Trophoblast cell (in vitro differentiated cells and primary cell): ENCODE measurements at regions not wholly inside any gene's neighbourhood (a gene's known extent, or its start where the extent isn't known, plus 50 kb on each side); places are given as distances from the start of the nearest gene placed in this dataset.

Source experiments
- DNase-seq, 2 donors: peaks; one replicate each; pipeline ENCODE4 v3.0.0-alpha.2; 2016
- H2AFZ ChIP-seq: 2 replicates; pipeline ENCODE4 v1.6.1; 2013; ENCODE audit warnings: low read length, moderate library complexity, mild to moderate bottlenecking; ENCODE audit not compliant: insufficient read depth, poor library complexity
- H2AK5ac ChIP-seq: 2 replicates; pipeline ENCODE4 v1.6.1; 2013; ENCODE audit warnings: mild to moderate bottlenecking, low read length
- H2BK120ac ChIP-seq: 2 replicates; pipeline ENCODE4 v1.6.1; 2013; ENCODE audit warnings: low read length, mild to moderate bottlenecking, moderate library complexity; ENCODE audit not compliant: insufficient read depth, poor library complexity
- H2BK12ac ChIP-seq: 2 replicates; pipeline ENCODE4 v1.6.1; 2013; ENCODE audit warnings: mild to moderate bottlenecking, low read length, moderate library complexity
- H2BK5ac ChIP-seq: 2 replicates; pipeline ENCODE4 v1.6.1; 2013; ENCODE audit warnings: low read length, low read depth, moderate library complexity, mild to moderate bottlenecking; ENCODE audit not compliant: poor library complexity
- H3K14ac ChIP-seq: 2 replicates; pipeline ENCODE4 v1.6.1; 2013; ENCODE audit warnings: mild to moderate bottlenecking, low read length
- H3K18ac ChIP-seq: 2 replicates; pipeline ENCODE4 v1.6.1; 2013; ENCODE audit warnings: mild to moderate bottlenecking, low read length
- H3K23ac ChIP-seq: 2 replicates; pipeline ENCODE4 v1.6.1; 2013; ENCODE audit warnings: low read length
- H3K27ac ChIP-seq: 2 replicates; pipeline ENCODE4 v1.5.1; 2013; ENCODE audit warnings: low read depth, mild to moderate bottlenecking, inconsistent platforms, low read length, moderate library complexity
- H3K27me3 ChIP-seq: 2 replicates; pipeline ENCODE4 v1.6.1; 2013; ENCODE audit warnings: inconsistent platforms, mild to moderate bottlenecking, low read length, moderate library complexity; ENCODE audit not compliant: insufficient read depth
- H3K36me3 ChIP-seq, 2 experiments: 1 replicate in 1 of 2; 2 replicates in 1 of 2; pipeline ENCODE4 v1.6.1; 2013; ENCODE audit warnings: low read length in 2 of 2, mild to moderate bottlenecking in 2 of 2, moderate library complexity in 1 of 2; ENCODE audit not compliant: insufficient read depth in 2 of 2, control insufficient read depth in 1 of 2
- H3K4ac ChIP-seq: 2 replicates; pipeline ENCODE4 v1.6.1; 2013; ENCODE audit warnings: low read depth, mild to moderate bottlenecking, low read length, moderate library complexity
- H3K4me1 ChIP-seq, 2 experiments: 1 replicate in 1 of 2; 2 replicates in 1 of 2; pipeline ENCODE4 v1.6.1; 2013; ENCODE audit warnings: low read length in 2 of 2, mild to moderate bottlenecking in 2 of 2, moderate library complexity in 1 of 2; ENCODE audit not compliant: insufficient read depth in 2 of 2, control insufficient read depth in 1 of 2
- H3K4me2 ChIP-seq: 2 replicates; pipeline ENCODE4 v1.6.1; 2013; ENCODE audit warnings: inconsistent platforms, mild to moderate bottlenecking, low read length, moderate library complexity
- H3K4me3 ChIP-seq: 2 replicates; pipeline ENCODE4 v1.5.1; 2013; ENCODE audit warnings: mild to moderate bottlenecking, low read depth, low read length, inconsistent platforms
- H3K79me1 ChIP-seq: one replicate; pipeline ENCODE4 v1.6.1; 2013; ENCODE audit warnings: low read length
- H3K79me2 ChIP-seq: 2 replicates; pipeline ENCODE4 v1.6.1; 2013; ENCODE audit warnings: low read length, mild to moderate bottlenecking; ENCODE audit not compliant: control insufficient read depth, insufficient read depth, poor library complexity
- H3K9ac ChIP-seq: 2 replicates; pipeline ENCODE4 v1.6.1; 2013; ENCODE audit warnings: mild to moderate bottlenecking, low read length
- H3K9me3 ChIP-seq: 2 replicates; pipeline ENCODE4 v1.6.1; 2013; ENCODE audit warnings: low read depth, mild to moderate bottlenecking, control low read depth, inconsistent platforms, low read length; ENCODE audit not compliant: insufficient read depth
- H4K12ac ChIP-seq: 2 replicates; pipeline ENCODE4 v1.6.1; 2013; ENCODE audit warnings: low read depth, mild to moderate bottlenecking, low read length, moderate library complexity
- H4K8ac ChIP-seq: 2 replicates; pipeline ENCODE4 v1.6.1; 2013; ENCODE audit warnings: low read depth, mild to moderate bottlenecking, low read length, moderate library complexity
- H4K91ac ChIP-seq: one replicate; pipeline ENCODE4 v1.6.1; 2013; ENCODE audit warnings: low read depth, mild to moderate bottlenecking, low read length, moderate library complexity
- WGBS: extraction: QIAGEN DNeasy Blood & Tissue Kit; methylation state at CpG from one replicate; pipeline ENCODE4 v1.1.7; 2013; ENCODE audit warnings: missing lambda C conversion rate; ENCODE audit not compliant: insufficient read length, insufficient coverage; ENCODE audit errors: extremely low coverage; 5-methylcytosine and 5-hydroxymethylcytosine counted together

GRCh38 chr20:22369100-22369499 lies 215.3 kb downstream of the FOXA2 start:
- no peak overlapping the region for H3K27ac ChIP-seq
- no CpG with 5 or more reads among the region's 3 CpGs for WGBS
- no peak overlapping the region for H2BK5ac ChIP-seq
- H4K12ac ChIP-seq = no peak overlapping the region
- no peak overlapping the region for H4K8ac ChIP-seq
- no peak overlapping the region for H3K4me3 ChIP-seq
- no peak overlapping the region for H3K18ac ChIP-seq
- no peaks in the 10 kb centered on the region for H3K36me3 ChIP-seq
- H3K14ac ChIP-seq = no peak overlapping the region
- no peak for DNase-seq
- no peaks in the 10 kb centered on the region for H3K4me1 ChIP-seq
- no peak overlapping the region for H2AK5ac ChIP-seq
- no peak overlapping the region for H3K4ac ChIP-seq
- H3K23ac ChIP-seq = no peak overlapping the region
- H2AFZ ChIP-seq = no peak overlapping the region
- no peaks in the 10 kb centered on the region for H3K9me3 ChIP-seq
- no peak overlapping the region for H3K9ac ChIP-seq
- no peak overlapping the region for H4K91ac ChIP-seq
- no peaks in the 10 kb centered on the region for H3K27me3 ChIP-seq
- no peaks in the 10 kb centered on the region for H3K79me1 ChIP-seq
- no peak overlapping the region for H2BK120ac ChIP-seq
- no peaks in the 10 kb centered on the region for H3K79me2 ChIP-seq
- no peak overlapping the region for H2BK12ac ChIP-seq
- no peak overlapping the region for H3K4me2 ChIP-seq

- H3K79me1 ChIP-seq = no peaks in the 10 kb centered on the region
- H2AFZ ChIP-seq = no peak overlapping the region
- H3K9ac ChIP-seq = no peak overlapping the region
- H2AK5ac ChIP-seq = no peak overlapping the region
- H3K4ac ChIP-seq = no peak overlapping the region
- H3K36me3 ChIP-seq = no peaks in the 10 kb centered on the region
- H3K14ac ChIP-seq = no peak overlapping the region
- H3K27me3 ChIP-seq = no peaks in the 10 kb centered on the region
- no peak overlapping the region for H4K91ac ChIP-seq
- H2BK12ac ChIP-seq = no peak overlapping the region
- no peak overlapping the region for H2BK120ac ChIP-seq
- no peak overlapping the region for H4K12ac ChIP-seq
- no peaks in the 10 kb centered on the region for H3K4me1 ChIP-seq
- no peak overlapping the region for H2BK5ac ChIP-seq
- WGBS = no CpG with 5 or more reads among the region's 4 CpGs
- H3K4me3 ChIP-seq = no peak overlapping the region
- no peak overlapping the region for H3K23ac ChIP-seq
- DNase-seq = no peak
- H4K8ac ChIP-seq = no peak overlapping the region
- no peak overlapping the region for H3K4me2 ChIP-seq
- no peak overlapping the region for H3K18ac ChIP-seq
- no peaks in the 10 kb centered on the region for H3K79me2 ChIP-seq
- H3K27ac ChIP-seq = no peak overlapping the region
- no peaks in the 10 kb centered on the region for H3K9me3 ChIP-seq
Measured at GRCh38 chr20:22368235-22368634, 216.1 kb downstream of the FOXA2 start.

- Histone ChIP-seq H4K91ac (no peak overlapping the region), H3K23ac (no peak overlapping the region), H3K4me3 (no peak overlapping the region), H3K14ac (no peak overlapping the region), H3K79me2 (no peaks in the 10 kb centered on the region), H3K36me3 (no peaks in the 10 kb centered on the region), H2BK120ac (no peak overlapping the region), H3K79me1 (no peaks in the 10 kb centered on the region), H3K4me1 (no peaks in the 10 kb centered on the region), H3K27ac (no peak overlapping the region), H3K9me3 (no peaks in the 10 kb centered on the region), H2AK5ac (no peak overlapping the region), H3K18ac (no peak overlapping the region), H3K9ac (no peak overlapping the region), H3K27me3 (no peaks in the 10 kb centered on the region), H2BK12ac (no peak overlapping the region), H3K4me2 (no peak overlapping the region), H3K4ac (no peak overlapping the region), H4K8ac (no peak overlapping the region), H2BK5ac (no peak overlapping the region), H2AFZ (no peak overlapping the region), H4K12ac (no peak overlapping the region)
- DNase-seq = no peak
Measured at GRCh38 chr20:22366631-22367030, 217.7 kb downstream of the FOXA2 start.

GRCh38 chr20:22354647-22355046 lies 229.7 kb downstream of the FOXA2 start:
- no peak overlapping the region for H3K23ac ChIP-seq
- H3K14ac ChIP-seq = no peak overlapping the region
- no peaks in the 10 kb centered on the region for H3K9me3 ChIP-seq
- H4K91ac ChIP-seq = no peak overlapping the region
- no peak overlapping the region for H3K4me3 ChIP-seq
- DNase-seq = no peak
- H2AK5ac ChIP-seq = no peak overlapping the region
- no peak overlapping the region for H2BK12ac ChIP-seq
- no peaks in the 10 kb centered on the region for H3K36me3 ChIP-seq
- H3K79me1 ChIP-seq = no peaks in the 10 kb centered on the region
- H2BK120ac ChIP-seq = no peak overlapping the region
- no peaks in the 10 kb centered on the region for H3K4me1 ChIP-seq
- no peak overlapping the region for H2AFZ ChIP-seq
- H2BK5ac ChIP-seq = no peak overlapping the region
- H3K27me3 ChIP-seq = no peaks in the 10 kb centered on the region
- WGBS = no CpG with 5 or more reads among the region's 1 CpG
- no peaks in the 10 kb centered on the region for H3K79me2 ChIP-seq
- no peak overlapping the region for H3K9ac ChIP-seq
- H3K27ac ChIP-seq = no peak overlapping the region
- H4K8ac ChIP-seq = no peak overlapping the region
- H3K4me2 ChIP-seq = no peak overlapping the region
- no peak overlapping the region for H3K18ac ChIP-seq
- H3K4ac ChIP-seq = no peak overlapping the region
- H4K12ac ChIP-seq = no peak overlapping the region

- Histone ChIP-seq H3K79me2 (no peaks in the 10 kb centered on the region), H2BK120ac (no peak overlapping the region), H3K4me1 (no peaks in the 10 kb centered on the region)
Measured at GRCh38 chr20:22353586-22353985, 230.8 kb downstream of the FOXA2 start.

More at GRCh38 chr20:22353586-22353985, 230.8 kb downstream of the FOXA2 start:
- Histone ChIP-seq H4K91ac (no peak overlapping the region), H3K4me3 (no peak overlapping the region), H3K4me2 (no peak overlapping the region), H3K79me1 (no peaks in the 10 kb centered on the region), H2AK5ac (no peak overlapping the region), H3K23ac (no peak overlapping the region), H2BK12ac (no peak overlapping the region), H4K12ac (no peak overlapping the region), H3K4ac (no peak overlapping the region), H3K36me3 (no peaks in the 10 kb centered on the region), H3K14ac (no peak overlapping the region), H3K27ac (no peak overlapping the region), H2AFZ (no peak overlapping the region), H3K27me3 (no peaks in the 10 kb centered on the region), H3K9ac (no peak overlapping the region), H3K18ac (no peak overlapping the region), H2BK5ac (no peak overlapping the region), H4K8ac (no peak overlapping the region), H3K9me3 (no peaks in the 10 kb centered on the region)
- WGBS = no CpG with 5 or more reads among the region's 2 CpGs
- no peak for DNase-seq
